Hepatocyte (in vitro differentiated cells): ENCODE measurements at regions not wholly inside any gene's neighbourhood (a gene's known extent, or its start where the extent isn't known, plus 50 kb on each side); places are given as distances from the start of the nearest gene placed in this dataset.
A peak's percentile ranks its signal among the peaks of the same experiment; 100 is the strongest.

ENCODE experiments used
- DNase-seq: peaks from one replicate; pipeline ENCODE4 v3.0.0-alpha.2; 2016; ENCODE audit warnings: low spot score
- H2AFZ ChIP-seq: fragments of 200-600 bp; sonication (generic); 2 replicates; pipeline ENCODE4 v1.6.0; 2016; ENCODE audit warnings: antibody characterized with exemption, mild to moderate bottlenecking
- H3K27ac ChIP-seq: fragments of 200-600 bp; sonication (generic); 2 replicates; pipeline ENCODE4 v1.5.1; 2016; ENCODE audit warnings: mild to moderate bottlenecking
- H3K27me3 ChIP-seq: fragments of 200-600 bp; sonication (generic); 2 replicates; pipeline ENCODE4 v1.6.1; 2016
- H3K36me3 ChIP-seq: fragments of 200-600 bp; sonication (generic); replicated peaks from 2 replicates; pipeline ENCODE4 v1.5.1; 2016; ENCODE audit warnings: low read depth; ENCODE audit not compliant: insufficient read depth
- H3K4me1 ChIP-seq: fragments of 200-600 bp; sonication (generic); 2 replicates; pipeline ENCODE4 v1.5.1; 2016; ENCODE audit warnings: mild to moderate bottlenecking, moderate library complexity; ENCODE audit not compliant: insufficient read depth
- H3K4me2 ChIP-seq: fragments of 200-600 bp; sonication (generic); 2 replicates; pipeline ENCODE4 v1.6.0; 2016
- H3K4me3 ChIP-seq: fragments of 200-600 bp; sonication (generic); 2 replicates; pipeline ENCODE4 v1.5.1; 2016; ENCODE audit warnings: mild to moderate bottlenecking
- H3K79me2 ChIP-seq: fragments of 200-600 bp; sonication (generic); 2 replicates; pipeline ENCODE4 v1.6.0; 2017; ENCODE audit warnings: mild to moderate bottlenecking
- H3K9me2 ChIP-seq: fragments of 200-600 bp; sonication (generic); replicated peaks from 2 replicates; pipeline ENCODE4 v1.6.0; 2017; ENCODE audit warnings: mild to moderate bottlenecking; ENCODE audit not compliant: insufficient read depth
- H3K9me3 ChIP-seq: fragments of 200-600 bp; sonication (generic); 2 replicates; pipeline ENCODE4 v1.5.1; 2016; ENCODE audit warnings: low read depth, mild to moderate bottlenecking
- H4K20me1 ChIP-seq: fragments of 200-600 bp; sonication (generic); 2 replicates; pipeline ENCODE4 v1.6.0; 2016; ENCODE audit warnings: mild to moderate bottlenecking; ENCODE audit not compliant: insufficient read depth, poor library complexity, severe bottlenecking
- EZH2 ChIP-seq: fragments of 200-600 bp; sonication (generic); IDR thresholded peaks from 2 replicates; pipeline ENCODE4 v1.6.1; 2016; ENCODE audit warnings: antibody characterized with exemption, mild to moderate bottlenecking, borderline replicate concordance
- EZH2phosphoT487 ChIP-seq: fragments of 200-600 bp; sonication (generic); IDR thresholded peaks from one replicate; pipeline ENCODE4 v1.6.1; 2018; ENCODE audit warnings: antibody characterized with exemption, mild to moderate bottlenecking, low read depth, moderate library complexity; ENCODE audit not compliant: unreplicated experiment, severe bottlenecking
- WGBS: methylation state at CpG from one replicate; pipeline ENCODE4 v1.1.6; 2016; ENCODE audit warnings: low lambda C conversion rate; ENCODE audit errors: missing lambda C conversion rate; 5-methylcytosine and 5-hydroxymethylcytosine counted together
- TF ChIP-seq, protein P1 (sequence below): fragments of 200-600 bp; sonication (generic); IDR thresholded peaks from 2 replicates; pipeline ENCODE4 v1.5.1; 2016; ENCODE audit warnings: antibody characterized with exemption, mild to moderate bottlenecking; ENCODE audit not compliant: poor library complexity

DNA sequence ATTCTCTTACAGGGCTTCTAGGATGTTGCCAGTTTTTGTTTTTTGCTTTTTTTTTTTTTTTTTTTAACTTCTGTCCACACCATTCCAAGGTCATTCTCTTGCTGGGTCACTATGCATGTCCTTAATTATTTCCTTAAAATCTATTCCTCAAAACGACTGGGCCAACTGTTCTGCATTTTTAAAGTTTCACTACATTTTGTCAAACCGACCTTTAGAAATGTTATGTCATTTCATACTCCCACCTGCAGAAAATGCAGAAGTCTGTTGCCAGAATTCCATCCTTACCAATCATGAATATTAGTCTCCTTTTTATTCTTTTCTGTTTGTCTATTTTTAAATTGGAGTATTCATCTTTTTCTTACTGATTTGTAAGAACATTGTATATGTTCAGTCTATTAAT, 295.5 kb downstream of the ZSWIM6 start:
- no peaks in the 10 kb centered on the region for H3K4me1 ChIP-seq
- no peaks in the 10 kb centered on the region for H3K27me3 ChIP-seq
- H3K79me2 ChIP-seq: no peaks in the 10 kb centered on the region
- H3K36me3 ChIP-seq: no peaks in the 10 kb centered on the region
- DNase-seq: no peak
- no peaks in the 10 kb centered on the region for H3K9me3 ChIP-seq
- no peak overlapping the region for H2AFZ ChIP-seq
- H3K4me2 ChIP-seq: no peak overlapping the region
- no peak overlapping the region for H3K4me3 ChIP-seq
- H3K27ac ChIP-seq: no peak overlapping the region
- 79% methylated on average over 2 of the region's 2 CpGs for WGBS
- no peaks in the 10 kb centered on the region for H3K9me2 ChIP-seq
- no peaks in the 10 kb centered on the region for H4K20me1 ChIP-seq
- TF ChIP-seq EZH2phosphoT487: no peak
- TF ChIP-seq EZH2: no peak

DNA sequence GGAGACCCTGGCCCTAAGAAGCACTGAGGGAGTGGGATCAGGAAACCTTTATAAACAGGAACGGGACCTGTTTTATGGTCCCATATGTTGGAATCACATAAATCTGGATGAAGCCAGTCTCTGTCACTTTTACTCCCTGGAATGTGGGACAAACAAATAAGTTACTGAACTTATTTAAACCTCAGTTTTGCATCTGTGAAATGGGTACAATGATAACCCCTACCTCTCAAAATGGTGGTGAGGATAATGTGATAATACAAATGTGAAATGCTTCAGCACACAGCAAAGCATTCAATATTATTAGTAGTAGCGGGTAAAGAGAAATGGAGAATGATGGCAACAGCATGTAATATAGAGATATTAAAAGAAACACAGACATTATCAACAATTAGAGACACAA, 298.9 kb downstream of the ZSWIM6 start:
- H3K4me2 ChIP-seq: no peak overlapping the region
- H3K27ac ChIP-seq: no peak overlapping the region
- H3K4me1 ChIP-seq: no peaks in the 10 kb centered on the region
- WGBS: 83% methylated on average over 2 of the region's 2 CpGs
- no peaks in the 10 kb centered on the region for H3K79me2 ChIP-seq
- H4K20me1 ChIP-seq: no peaks in the 10 kb centered on the region
- TF ChIP-seq EZH2phosphoT487 (no peak), EZH2 (no peak)
- TF ChIP-seq, protein P1, sequence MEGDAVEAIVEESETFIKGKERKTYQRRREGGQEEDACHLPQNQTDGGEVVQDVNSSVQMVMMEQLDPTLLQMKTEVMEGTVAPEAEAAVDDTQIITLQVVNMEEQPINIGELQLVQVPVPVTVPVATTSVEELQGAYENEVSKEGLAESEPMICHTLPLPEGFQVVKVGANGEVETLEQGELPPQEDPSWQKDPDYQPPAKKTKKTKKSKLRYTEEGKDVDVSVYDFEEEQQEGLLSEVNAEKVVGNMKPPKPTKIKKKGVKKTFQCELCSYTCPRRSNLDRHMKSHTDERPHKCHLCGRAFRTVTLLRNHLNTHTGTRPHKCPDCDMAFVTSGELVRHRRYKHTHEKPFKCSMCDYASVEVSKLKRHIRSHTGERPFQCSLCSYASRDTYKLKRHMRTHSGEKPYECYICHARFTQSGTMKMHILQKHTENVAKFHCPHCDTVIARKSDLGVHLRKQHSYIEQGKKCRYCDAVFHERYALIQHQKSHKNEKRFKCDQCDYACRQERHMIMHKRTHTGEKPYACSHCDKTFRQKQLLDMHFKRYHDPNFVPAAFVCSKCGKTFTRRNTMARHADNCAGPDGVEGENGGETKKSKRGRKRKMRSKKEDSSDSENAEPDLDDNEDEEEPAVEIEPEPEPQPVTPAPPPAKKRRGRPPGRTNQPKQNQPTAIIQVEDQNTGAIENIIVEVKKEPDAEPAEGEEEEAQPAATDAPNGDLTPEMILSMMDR: no peak
- H3K9me2 ChIP-seq: no peaks in the 10 kb centered on the region
- H3K9me3 ChIP-seq: no peaks in the 10 kb centered on the region
- no peaks in the 10 kb centered on the region for H3K36me3 ChIP-seq
- H3K4me3 ChIP-seq: no peak overlapping the region
- H2AFZ ChIP-seq: no peak overlapping the region
- no peak for DNase-seq
- no peaks in the 10 kb centered on the region for H3K27me3 ChIP-seq

- H3K27ac ChIP-seq: no peak overlapping the region
- H3K36me3 ChIP-seq: no peaks in the 10 kb centered on the region
- no peaks in the 10 kb centered on the region for H3K79me2 ChIP-seq
- no peaks in the 10 kb centered on the region for H3K9me2 ChIP-seq
- H3K9me3 ChIP-seq: no peaks in the 10 kb centered on the region
- H3K4me2 ChIP-seq: no peak overlapping the region
- H2AFZ ChIP-seq: no peak overlapping the region
- DNase-seq: peak; percentile 21
- no peak overlapping the region for H3K4me3 ChIP-seq
- no peaks in the 10 kb centered on the region for H3K4me1 ChIP-seq
- TF ChIP-seq, protein P1: no peak
- TF ChIP-seq EZH2 (no peak), EZH2phosphoT487 (no peak)
- no peaks in the 10 kb centered on the region for H4K20me1 ChIP-seq
- 81% methylated on average over 11 of the region's 11 CpGs for WGBS
- H3K27me3 ChIP-seq: no peaks in the 10 kb centered on the region
These were observed 299.4 kb downstream of the ZSWIM6 start for GRCh38 chr5:61631438-61631941.

DNA sequence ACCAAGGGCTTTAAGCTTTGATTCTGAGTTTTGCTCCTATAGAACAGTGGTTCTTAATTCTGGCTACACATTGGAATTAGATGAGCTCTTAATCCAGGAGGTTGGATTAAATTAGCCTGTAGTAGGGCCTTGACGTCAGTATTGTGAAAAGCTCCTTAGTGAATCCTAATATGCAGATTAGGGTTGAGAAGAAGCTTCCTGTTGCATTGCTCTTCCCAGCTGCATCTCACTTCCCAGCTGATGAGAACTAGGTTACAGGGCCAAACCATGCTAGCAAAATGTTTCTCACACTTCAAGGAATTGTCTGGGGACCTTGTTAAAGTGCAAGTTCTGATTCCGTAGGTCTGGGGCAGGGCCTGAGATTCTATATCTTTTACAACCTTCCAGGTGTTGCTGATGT, 300.0 kb downstream of the ZSWIM6 start:
- no peaks in the 10 kb centered on the region for H3K9me2 ChIP-seq
- H3K79me2 ChIP-seq: no peaks in the 10 kb centered on the region
- no peaks in the 10 kb centered on the region for H3K27me3 ChIP-seq
- H3K9me3 ChIP-seq: no peaks in the 10 kb centered on the region
- 78% methylated on average over 2 of the region's 2 CpGs for WGBS
- no peak overlapping the region for H3K4me2 ChIP-seq
- H3K36me3 ChIP-seq: no peaks in the 10 kb centered on the region
- H4K20me1 ChIP-seq: no peaks in the 10 kb centered on the region
- no peak overlapping the region for H2AFZ ChIP-seq
- no peak for TF ChIP-seq EZH2
- TF ChIP-seq, protein P1: no peak
- TF ChIP-seq EZH2phosphoT487: no peak
- H3K27ac ChIP-seq: no peak overlapping the region
- H3K4me3 ChIP-seq: no peak overlapping the region
- DNase-seq: no peak
- H3K4me1 ChIP-seq: no peaks in the 10 kb centered on the region
